ENCODE measurements at regions not wholly inside any gene's neighbourhood (a gene's known extent, or its start where the extent isn't known, plus 50 kb on each side); places are given as distances from the start of the nearest gene placed in this dataset.
"Not testable (repeated sequence)": the region's sequence is repeated elsewhere in the genome, so short reads cannot be mapped to it uniquely, and the experiment has no call there.

DNA sequence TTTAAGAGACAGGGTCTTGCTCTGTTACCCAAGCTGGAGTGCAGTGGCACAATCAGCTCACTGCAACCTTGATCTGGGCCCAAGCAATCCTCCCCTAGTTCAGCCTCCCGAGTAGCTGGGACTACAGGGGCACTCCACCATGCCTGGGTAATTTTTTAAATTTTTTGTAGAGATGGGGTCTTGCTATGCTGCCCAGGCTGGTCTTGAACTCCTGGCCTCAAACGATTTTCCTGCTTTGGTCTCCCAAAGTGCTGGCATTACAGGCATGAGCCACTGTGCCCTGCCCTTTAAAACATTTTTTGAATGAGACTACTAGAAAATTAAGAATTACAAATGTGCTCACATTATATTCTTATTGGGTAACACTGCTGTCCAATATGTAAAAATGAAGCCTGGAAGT, 161.7 kb upstream of the FAM20A start:
- H3K27me3 Mint-ChIP-seq (ENCODE audit: low read depth), result no peaks in the 10 kb centered on the region
- no peaks in the 10 kb centered on the region for H3K9me3 Mint-ChIP-seq (ENCODE audit: low read depth)
- no peak overlapping the region for H3K27ac Mint-ChIP-seq (ENCODE audit: unreplicated experiment)
- TF ChIP-seq, protein P1, sequence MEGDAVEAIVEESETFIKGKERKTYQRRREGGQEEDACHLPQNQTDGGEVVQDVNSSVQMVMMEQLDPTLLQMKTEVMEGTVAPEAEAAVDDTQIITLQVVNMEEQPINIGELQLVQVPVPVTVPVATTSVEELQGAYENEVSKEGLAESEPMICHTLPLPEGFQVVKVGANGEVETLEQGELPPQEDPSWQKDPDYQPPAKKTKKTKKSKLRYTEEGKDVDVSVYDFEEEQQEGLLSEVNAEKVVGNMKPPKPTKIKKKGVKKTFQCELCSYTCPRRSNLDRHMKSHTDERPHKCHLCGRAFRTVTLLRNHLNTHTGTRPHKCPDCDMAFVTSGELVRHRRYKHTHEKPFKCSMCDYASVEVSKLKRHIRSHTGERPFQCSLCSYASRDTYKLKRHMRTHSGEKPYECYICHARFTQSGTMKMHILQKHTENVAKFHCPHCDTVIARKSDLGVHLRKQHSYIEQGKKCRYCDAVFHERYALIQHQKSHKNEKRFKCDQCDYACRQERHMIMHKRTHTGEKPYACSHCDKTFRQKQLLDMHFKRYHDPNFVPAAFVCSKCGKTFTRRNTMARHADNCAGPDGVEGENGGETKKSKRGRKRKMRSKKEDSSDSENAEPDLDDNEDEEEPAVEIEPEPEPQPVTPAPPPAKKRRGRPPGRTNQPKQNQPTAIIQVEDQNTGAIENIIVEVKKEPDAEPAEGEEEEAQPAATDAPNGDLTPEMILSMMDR (IDR thresholded peaks at IDR 0.05), result no peak
- H3K4me3 Mint-ChIP-seq (ENCODE audit: unreplicated experiment), result no peak overlapping the region
- no peaks in the 10 kb centered on the region for H3K36me3 Mint-ChIP-seq (ENCODE audit: low read depth)
- DNase-seq (ENCODE audit: low spot score), result no peak
- H3K4me1 Mint-ChIP-seq (ENCODE audit: low read depth), result peaks cover 13% of the 10 kb centered on the region

DNA sequence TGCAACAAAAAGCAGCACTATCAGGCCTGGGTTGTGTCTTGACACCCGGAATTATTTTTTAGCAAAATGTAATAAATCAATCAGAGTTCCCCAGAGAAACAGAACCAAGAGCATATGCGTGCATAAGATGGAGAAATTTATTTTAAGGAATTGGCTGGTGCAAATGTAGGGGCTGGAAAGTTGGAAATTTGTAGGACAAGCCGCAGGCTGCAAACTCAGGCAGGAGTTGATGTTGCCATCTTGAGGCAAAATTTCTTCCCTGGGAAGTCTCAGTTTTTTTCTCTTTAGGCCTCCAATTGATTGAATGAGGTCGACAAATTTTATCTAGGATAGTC, 158.9 kb upstream of the FAM20A start:
- Mint-ChIP-seq H3K4me3 (ENCODE audit: unreplicated experiment) (peak overlapping the region; percentile 76), H3K27ac (ENCODE audit: unreplicated experiment) (no peak overlapping the region), H3K36me3 (ENCODE audit: low read depth) (no peaks in the 10 kb centered on the region), H3K4me1 (ENCODE audit: low read depth) (peaks cover 13% of the 10 kb centered on the region), H3K9me3 (ENCODE audit: low read depth) (no peaks in the 10 kb centered on the region), H3K27me3 (ENCODE audit: low read depth) (no peaks in the 10 kb centered on the region)
- TF ChIP-seq, protein P1 (IDR thresholded peaks at IDR 0.05), result peak; percentile 59
- DNase-seq (ENCODE audit: low spot score), result no peak

DNA sequence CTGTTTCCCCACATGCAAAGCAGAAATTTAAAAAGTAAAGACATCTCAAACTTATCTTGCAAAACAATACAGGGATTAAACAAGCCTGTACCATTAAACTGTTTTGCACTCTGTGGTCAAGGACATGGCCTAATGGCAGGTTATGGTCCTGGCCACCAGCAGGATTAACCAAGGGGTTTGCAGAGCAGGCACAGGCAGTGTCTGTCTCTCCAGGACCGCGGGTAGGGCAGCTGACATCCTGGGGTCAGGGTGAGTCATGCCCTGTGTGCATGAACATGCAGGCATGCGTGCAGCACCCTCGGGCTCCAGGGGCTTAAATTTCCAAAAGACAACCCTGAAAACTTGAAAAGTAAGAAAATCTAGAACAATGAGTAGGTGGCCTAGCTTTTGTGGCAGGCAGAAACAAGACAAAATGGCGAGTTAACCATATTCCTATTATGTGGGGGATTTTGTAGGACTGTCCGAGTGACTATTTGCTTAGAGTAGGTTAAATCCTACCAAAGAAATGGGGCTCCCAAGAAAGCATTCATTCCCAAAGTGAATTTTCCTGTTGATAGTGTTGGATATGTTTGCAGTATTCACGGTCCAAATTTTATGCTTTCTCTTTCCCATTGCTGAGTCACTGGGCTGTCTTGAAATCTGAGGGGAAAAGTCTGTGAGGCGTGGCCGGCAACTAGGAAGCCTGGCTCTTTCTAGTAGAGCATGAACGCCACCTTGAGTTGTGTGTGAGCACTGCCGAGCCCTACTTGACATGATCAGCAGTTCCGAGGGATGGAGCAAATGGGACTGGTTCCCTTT, 158.4 kb upstream of the FAM20A start:
- Mint-ChIP-seq H3K36me3 (ENCODE audit: low read depth) (no peaks in the 10 kb centered on the region), H3K4me3 (ENCODE audit: unreplicated experiment) (peak overlapping the region; percentile 76), H3K27me3 (ENCODE audit: low read depth) (no peaks in the 10 kb centered on the region), H3K4me1 (ENCODE audit: low read depth) (peaks cover 13% of the 10 kb centered on the region), H3K27ac (ENCODE audit: unreplicated experiment) (peak overlapping the region; percentile 98), H3K9me3 (ENCODE audit: low read depth) (no peaks in the 10 kb centered on the region)
- peak; percentile 89 for DNase-seq (ENCODE audit: low spot score)
- TF ChIP-seq, protein P1 (IDR thresholded peaks at IDR 0.05), result peak; percentile 92

DNA sequence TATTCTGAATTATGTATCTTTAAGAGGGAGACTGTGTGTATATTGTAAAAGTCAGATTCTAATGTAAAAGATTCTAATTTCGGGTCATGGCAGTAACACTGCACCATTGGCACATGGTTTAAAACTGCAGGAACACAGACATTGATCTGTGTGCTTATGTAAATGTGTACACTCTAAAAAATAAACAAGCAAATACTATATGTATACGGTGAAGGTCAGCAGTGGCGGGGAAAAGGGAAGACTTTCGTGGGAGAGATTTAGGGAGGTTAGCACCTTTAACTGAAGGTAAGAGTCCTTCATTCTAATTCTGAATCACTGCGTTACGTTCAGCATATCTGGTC, 157.8 kb upstream of the FAM20A start:
- peak overlapping the region; percentile 98 for H3K27ac Mint-ChIP-seq (ENCODE audit: unreplicated experiment)
- peaks cover 13% of the 10 kb centered on the region for H3K4me1 Mint-ChIP-seq (ENCODE audit: low read depth)
- no peaks in the 10 kb centered on the region for H3K9me3 Mint-ChIP-seq (ENCODE audit: low read depth)
- DNase-seq (ENCODE audit: low spot score), result no peak
- no peaks in the 10 kb centered on the region for H3K36me3 Mint-ChIP-seq (ENCODE audit: low read depth)
- no peaks in the 10 kb centered on the region for H3K27me3 Mint-ChIP-seq (ENCODE audit: low read depth)
- H3K4me3 Mint-ChIP-seq (ENCODE audit: unreplicated experiment), result no peak overlapping the region
- TF ChIP-seq, protein P1 (IDR thresholded peaks at IDR 0.05), result no peak

DNA sequence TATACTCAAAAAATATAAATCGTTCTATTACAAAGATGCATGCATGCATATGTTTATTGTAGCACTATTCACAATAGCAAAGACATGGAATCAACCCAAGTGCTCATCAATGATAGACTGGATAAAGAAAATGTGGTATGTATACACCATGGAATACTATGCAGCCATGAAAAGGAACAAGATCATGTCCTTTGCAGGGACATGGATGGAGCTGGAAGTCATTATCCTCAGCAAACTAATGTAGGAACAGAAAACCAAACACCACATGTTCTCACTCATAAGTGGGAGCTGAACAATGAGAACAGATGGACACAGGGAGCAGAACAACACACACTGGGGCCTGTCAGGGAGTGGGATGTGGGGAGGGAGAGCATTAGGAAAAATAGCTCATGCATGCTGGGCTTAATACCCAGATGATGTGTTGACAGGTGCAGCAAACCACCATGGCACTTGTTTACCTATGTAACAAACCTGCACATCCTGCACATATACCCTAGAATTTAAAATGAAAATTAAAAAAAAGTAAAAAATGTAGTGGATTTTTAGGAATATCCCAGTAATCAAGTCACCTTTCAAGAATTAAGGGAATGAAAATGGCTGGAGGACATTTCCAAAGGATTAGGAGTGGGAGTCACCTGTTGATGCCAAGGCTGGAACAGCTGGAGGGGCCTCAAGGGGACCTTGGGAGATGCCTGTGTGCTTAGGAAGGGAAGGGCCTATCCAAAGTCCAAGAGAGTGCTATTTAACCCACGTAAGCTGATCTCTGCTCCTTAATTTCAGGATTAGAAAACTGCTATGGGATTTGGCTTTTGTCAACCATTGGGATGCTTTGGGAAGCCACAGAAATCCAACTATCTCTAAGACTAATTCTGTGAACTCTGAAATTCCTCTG, 156.9 kb upstream of the FAM20A start:
- DNase-seq (ENCODE audit: low spot score); H3K27me3 Mint-ChIP-seq (ENCODE audit: low read depth); H3K4me3 Mint-ChIP-seq (ENCODE audit: unreplicated experiment); H3K9me3 Mint-ChIP-seq (ENCODE audit: low read depth); H3K27ac Mint-ChIP-seq (ENCODE audit: unreplicated experiment); H3K36me3 Mint-ChIP-seq (ENCODE audit: low read depth): not testable (repeated sequence)
- H3K4me1 Mint-ChIP-seq (ENCODE audit: low read depth), result peaks cover 13% of the 10 kb centered on the region

Data from chondrocyte (in vitro differentiated cells).